ENCODE measurements at regions not wholly inside any gene's neighbourhood (a gene's known extent, or its start where the extent isn't known, plus 50 kb on each side); places are given as distances from the start of the nearest gene placed in this dataset.

- TF ChIP-seq CTCF (IDR thresholded peaks at IDR 0.05) (no peak), POLR2A (IDR thresholded peaks at IDR 0.05) (no peak)
These were observed 1024.1 kb upstream of the AMELY start for GRCh38 chrY:7935606-7936005.
